ENCODE measurements at regions not wholly inside any gene's neighbourhood (a gene's known extent, or its start where the extent isn't known, plus 50 kb on each side); places are given as distances from the start of the nearest gene placed in this dataset.
"Not testable (repeated sequence)": the region's sequence is repeated elsewhere in the genome, so short reads cannot be mapped to it uniquely, and the experiment has no call there.

DNA sequence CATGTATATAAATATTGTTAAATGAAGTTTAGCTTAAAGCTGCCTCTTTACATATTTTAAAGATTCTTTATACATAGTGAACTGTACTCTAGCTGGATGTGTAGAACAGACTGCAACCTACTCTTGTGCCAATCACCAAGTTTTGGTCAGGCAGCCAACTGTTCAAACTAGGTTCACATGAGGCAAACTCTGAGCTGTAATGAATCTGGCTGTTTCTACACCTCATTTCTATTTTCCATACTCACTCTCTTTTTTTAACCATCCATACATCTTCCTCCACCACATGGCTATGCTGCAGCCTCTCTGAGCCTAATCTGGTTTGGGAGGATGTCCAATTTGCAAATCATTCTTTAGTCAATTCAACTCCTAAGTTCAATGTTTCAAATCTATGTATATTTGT lies 974.8 kb downstream of the CNTNAP5 start:
- H3K9me3 Mint-ChIP-seq = peaks cover 11% of the 10 kb centered on the region
- no peak overlapping the region for H3K27ac Mint-ChIP-seq
- DNase-seq = no peak
- H3K4me1 Mint-ChIP-seq (ENCODE audit: low read depth) = no peaks in the 10 kb centered on the region
- H3K27me3 Mint-ChIP-seq = no peaks in the 10 kb centered on the region
- no peaks in the 10 kb centered on the region for H3K36me3 Mint-ChIP-seq (ENCODE audit: low read depth)
- no peak overlapping the region for H3K4me3 Mint-ChIP-seq

DNA sequence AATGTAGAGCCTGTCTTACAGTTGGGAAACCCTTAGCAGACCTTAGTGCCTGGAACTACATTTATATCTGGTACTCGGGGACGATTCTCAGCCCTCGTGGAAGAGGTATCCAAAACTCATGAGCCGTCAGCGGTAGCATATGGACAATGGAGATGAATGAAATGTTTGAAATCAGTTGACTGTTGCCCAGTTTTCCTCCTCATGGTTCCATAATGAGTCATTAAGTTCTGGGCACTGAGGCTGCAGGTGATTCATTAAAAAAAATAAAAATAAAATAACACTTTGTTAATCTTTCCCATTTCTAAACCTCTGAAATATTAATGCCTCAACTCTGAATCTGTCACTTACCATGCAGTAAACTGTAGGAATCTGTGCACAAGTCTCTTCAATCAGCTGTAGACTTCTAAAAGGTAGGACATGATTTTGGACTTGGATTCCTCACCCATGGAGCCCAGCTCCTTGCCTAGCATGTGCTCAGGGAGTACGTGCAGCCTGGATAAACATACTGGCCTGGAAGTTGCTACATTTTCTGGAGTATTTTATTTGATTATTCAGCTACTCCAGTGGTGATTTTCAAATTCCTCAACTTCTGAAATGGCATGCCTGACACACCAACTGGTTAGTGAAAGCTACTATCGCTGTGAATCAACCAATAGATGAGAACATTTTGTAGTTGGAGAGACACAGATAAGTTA lies 979.2 kb downstream of the CNTNAP5 start:
- Mint-ChIP-seq H3K36me3 (ENCODE audit: low read depth) (no peaks in the 10 kb centered on the region), H3K4me1 (ENCODE audit: low read depth) (no peaks in the 10 kb centered on the region), H3K9me3 (peaks cover 5% of the 10 kb centered on the region), H3K27me3 (no peaks in the 10 kb centered on the region), H3K4me3 (no peak overlapping the region), H3K27ac (no peak overlapping the region)
- DNase-seq = no peak

DNA sequence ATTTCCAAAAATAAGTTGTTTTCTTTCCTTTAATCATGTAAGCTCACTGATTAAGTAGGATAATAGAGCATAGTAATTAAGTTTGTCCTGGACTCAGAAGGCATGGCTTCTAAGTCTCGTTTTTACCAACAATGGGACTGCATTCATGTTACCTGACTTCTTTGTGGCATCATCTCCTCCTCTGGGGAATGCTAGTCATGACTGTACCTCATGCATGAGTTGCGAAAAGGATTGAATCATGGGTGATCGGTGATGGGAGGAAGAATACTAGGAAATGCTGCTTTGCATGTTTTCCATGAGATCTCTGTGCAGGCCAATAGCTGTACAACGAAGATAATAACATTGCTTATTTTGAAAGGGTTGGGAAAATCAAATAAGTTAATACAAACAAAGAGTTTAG lies 981.6 kb downstream of the CNTNAP5 start:
- H3K9me3 Mint-ChIP-seq = peaks cover 4% of the 10 kb centered on the region
- no peaks in the 10 kb centered on the region for H3K27me3 Mint-ChIP-seq
- no peak for DNase-seq
- H3K4me1 Mint-ChIP-seq (ENCODE audit: low read depth) = no peaks in the 10 kb centered on the region
- no peak overlapping the region for H3K4me3 Mint-ChIP-seq
- no peak overlapping the region for H3K27ac Mint-ChIP-seq
- no peaks in the 10 kb centered on the region for H3K36me3 Mint-ChIP-seq (ENCODE audit: low read depth)

DNA sequence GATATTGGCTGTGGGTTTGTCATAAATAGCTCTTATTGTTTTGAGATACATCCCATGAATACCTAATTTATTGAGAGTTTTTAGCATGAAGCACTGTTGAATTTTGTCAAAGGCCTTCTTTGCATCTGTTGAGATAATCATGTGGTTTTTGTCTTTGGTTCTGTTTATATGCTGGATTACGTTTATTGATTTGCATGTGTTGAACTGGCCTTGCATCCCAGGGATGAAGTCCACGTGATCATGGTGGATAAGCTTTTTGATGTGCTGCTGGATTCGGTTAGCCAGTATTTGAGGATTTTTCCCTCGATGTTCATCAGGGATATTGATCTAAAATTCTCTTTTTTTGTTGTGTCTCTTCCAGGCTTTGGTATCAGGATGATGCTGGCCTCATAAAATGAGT lies 1003.6 kb downstream of the CNTNAP5 start:
- H3K27ac Mint-ChIP-seq; H3K4me3 Mint-ChIP-seq; H3K27me3 Mint-ChIP-seq; H3K36me3 Mint-ChIP-seq (ENCODE audit: low read depth); H3K4me1 Mint-ChIP-seq (ENCODE audit: low read depth); DNase-seq: not testable (repeated sequence)
- H3K9me3 Mint-ChIP-seq = peaks cover 15% of the 10 kb centered on the region

DNA sequence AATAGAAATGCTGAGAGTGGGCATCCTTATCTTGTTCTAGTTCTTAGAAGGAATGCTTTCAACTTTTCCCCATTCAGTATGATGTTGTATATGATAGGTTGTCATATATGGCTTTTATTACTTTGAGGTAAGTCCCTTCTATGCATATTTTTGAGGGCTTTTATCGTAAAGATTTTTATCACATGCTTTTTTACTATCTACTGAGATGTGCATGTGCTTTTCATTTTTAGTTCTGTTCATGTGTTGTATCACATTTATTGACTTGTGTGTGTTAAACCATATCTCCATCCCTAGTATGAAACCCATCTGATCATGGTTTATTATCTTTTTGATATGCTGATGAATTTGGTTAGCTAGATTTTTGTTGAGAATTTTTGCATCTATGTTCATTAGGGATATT lies 1008.8 kb downstream of the CNTNAP5 start:
- Mint-ChIP-seq H3K27me3 (no peaks in the 10 kb centered on the region), H3K9me3 (peaks cover 19% of the 10 kb centered on the region), H3K36me3 (ENCODE audit: low read depth) (no peaks in the 10 kb centered on the region), H3K4me3 (no peak overlapping the region), H3K27ac (no peak overlapping the region), H3K4me1 (ENCODE audit: low read depth) (no peaks in the 10 kb centered on the region)
- DNase-seq = no peak

DNA sequence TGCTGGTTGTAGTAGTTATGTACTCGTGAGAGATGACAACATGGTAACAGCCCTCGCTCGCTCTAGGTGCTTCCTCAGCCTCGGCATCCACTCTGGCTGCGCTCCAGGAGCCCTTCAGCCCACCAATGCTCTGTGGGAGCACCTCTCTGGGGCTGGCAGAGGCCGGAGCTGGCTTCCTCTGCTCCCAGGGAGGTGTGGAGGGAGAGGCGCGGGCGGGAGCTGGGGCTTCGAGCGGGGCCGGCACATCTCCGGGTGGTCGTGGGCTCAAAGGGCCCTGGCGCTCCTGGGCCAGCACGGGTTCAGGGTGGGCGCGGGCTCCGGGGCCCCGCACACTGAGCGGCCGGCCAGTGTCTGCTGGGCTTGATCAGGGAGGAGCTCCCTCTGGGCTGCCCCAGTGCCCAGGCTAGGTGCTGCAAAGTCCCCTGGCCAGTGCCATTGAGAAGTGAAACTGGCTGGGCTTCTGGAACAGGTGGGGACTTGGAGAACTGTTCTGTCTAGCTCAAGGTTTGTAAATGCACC lies 1012.1 kb downstream of the CNTNAP5 start:
- peaks cover 11% of the 10 kb centered on the region for H3K9me3 Mint-ChIP-seq
- no peak for DNase-seq
- H3K4me1 Mint-ChIP-seq (ENCODE audit: low read depth) = no peaks in the 10 kb centered on the region
- no peaks in the 10 kb centered on the region for H3K36me3 Mint-ChIP-seq (ENCODE audit: low read depth)
- H3K27ac Mint-ChIP-seq = no peak overlapping the region
- no peak overlapping the region for H3K4me3 Mint-ChIP-seq
- H3K27me3 Mint-ChIP-seq = no peaks in the 10 kb centered on the region

DNA sequence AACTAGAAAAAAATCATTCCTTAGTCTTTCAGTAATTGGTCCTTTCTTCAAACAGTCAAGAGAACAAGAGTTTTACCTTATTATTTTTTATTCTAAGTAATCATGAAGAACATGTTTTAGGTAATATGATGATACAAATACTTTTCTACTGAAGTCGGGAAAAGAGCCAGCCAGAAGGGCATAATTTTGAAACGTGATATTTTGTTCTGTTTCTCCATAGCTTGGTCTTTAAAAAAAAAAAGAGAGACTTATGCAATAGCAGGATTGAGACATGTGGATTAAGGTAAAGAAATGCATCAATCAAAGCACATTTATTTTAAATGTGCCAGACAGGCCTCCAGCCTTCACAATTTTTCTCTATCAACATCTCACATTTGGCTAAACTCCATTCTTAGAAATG lies 1016.8 kb downstream of the CNTNAP5 start:
- Mint-ChIP-seq H3K4me1 (ENCODE audit: low read depth) (no peaks in the 10 kb centered on the region), H3K4me3 (no peak overlapping the region), H3K27me3 (no peaks in the 10 kb centered on the region), H3K36me3 (ENCODE audit: low read depth) (no peaks in the 10 kb centered on the region), H3K27ac (no peak overlapping the region), H3K9me3 (peaks cover 2% of the 10 kb centered on the region)
- DNase-seq = no peak

DNA sequence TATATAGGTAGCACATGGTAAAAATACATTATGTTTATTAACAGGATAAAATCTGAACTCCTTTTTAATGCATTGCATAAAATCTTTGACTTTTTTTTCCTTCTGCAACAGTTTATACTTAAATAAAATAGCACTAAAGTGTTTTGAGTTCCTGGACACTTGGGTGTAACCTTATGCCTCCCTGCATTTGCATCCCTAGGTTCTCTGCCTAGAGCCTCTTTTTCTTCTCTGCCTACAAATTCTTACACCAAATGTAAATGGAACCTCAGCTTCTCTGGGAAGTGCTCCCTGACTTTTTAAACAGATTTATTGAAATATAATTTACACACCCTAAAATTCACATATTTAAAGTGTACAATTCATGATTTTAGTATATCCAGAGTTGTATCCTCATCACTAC lies 1017.6 kb downstream of the CNTNAP5 start:
- Mint-ChIP-seq H3K4me3 (no peak overlapping the region), H3K9me3 (peaks cover 2% of the 10 kb centered on the region), H3K27me3 (no peaks in the 10 kb centered on the region), H3K4me1 (ENCODE audit: low read depth) (no peaks in the 10 kb centered on the region), H3K36me3 (ENCODE audit: low read depth) (no peaks in the 10 kb centered on the region), H3K27ac (no peak overlapping the region)
- no peak for DNase-seq

DNA sequence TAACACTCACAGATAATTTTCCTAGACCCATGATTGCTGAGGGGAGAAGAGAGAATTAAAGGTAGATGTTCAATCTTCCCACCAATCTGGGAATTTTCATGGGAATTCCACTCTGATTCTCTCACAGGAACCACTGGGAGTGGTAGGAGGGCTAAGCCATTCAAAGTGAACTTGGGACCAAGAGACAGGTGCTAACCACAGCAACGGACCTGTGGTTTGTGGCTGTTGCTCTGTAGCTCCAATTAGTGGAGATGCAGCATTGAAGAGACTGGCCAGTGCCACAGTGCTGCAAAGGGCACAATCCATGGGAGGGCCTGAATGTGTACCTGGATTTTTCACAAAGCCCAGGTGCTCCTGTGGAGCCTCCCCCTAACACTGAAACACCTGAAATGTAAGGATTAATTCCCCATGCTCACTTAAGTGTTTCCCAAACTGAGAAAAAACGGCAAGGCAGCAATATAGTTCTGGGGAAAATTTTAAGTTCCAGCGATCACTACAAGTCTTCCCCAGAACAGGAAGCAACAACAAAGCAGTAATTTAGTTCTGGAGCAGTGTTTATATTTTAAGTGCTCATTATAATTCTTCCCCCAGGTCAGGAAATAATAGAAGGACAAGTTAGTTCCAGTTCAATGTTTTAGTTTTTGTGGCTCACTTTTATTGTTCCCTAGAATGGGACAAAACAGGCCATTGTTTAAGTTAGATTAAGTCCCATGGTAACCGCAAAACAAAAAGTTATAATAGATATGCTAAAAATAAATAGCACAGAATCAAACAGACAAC lies 1045.8 kb downstream of the CNTNAP5 start:
- Mint-ChIP-seq H3K4me3 (no peak overlapping the region), H3K27me3 (no peaks in the 10 kb centered on the region), H3K9me3 (peaks cover 14% of the 10 kb centered on the region), H3K36me3 (ENCODE audit: low read depth) (no peaks in the 10 kb centered on the region), H3K27ac (no peak overlapping the region), H3K4me1 (ENCODE audit: low read depth) (no peaks in the 10 kb centered on the region)
- no peak for DNase-seq

DNA sequence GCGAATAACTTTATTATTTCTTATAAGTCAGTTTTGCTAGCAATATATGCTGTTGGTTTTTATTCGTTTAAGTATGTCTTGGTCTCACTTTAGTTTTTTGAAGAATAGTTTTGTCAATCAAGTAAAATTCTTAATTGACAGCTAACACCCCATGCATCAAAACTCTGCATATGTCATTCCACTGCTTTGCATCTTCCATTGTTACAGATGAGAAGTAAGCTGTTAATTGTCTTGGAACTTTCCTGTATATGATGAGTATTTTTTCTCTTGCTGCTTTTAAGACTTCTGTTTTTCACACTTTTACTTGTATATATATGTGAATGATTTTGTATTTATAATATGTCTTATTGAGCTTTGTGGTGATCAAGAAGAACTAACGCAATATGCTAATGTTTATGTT lies 1048.4 kb downstream of the CNTNAP5 start:
- no peaks in the 10 kb centered on the region for H3K27me3 Mint-ChIP-seq
- H3K9me3 Mint-ChIP-seq = peaks cover 19% of the 10 kb centered on the region

DNA sequence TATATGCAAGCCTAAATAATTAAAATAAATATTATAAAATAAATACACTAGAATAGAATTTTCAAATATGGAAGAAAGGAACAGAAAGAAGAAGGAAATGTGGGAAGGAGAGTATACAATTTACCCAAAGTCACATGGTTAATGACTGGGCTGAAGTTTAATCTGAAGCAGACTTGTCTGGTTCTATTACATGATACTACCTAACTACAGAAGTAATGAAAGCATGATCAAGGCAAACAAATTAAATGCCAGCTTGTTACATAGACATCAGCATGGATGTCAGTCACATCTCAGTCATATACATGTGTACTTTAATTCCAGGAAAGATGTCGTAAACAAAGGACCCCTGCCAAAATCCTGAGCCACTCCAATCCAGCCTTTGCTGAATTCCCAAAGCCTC lies 1060.8 kb downstream of the CNTNAP5 start:
- no peaks in the 10 kb centered on the region for H3K4me1 Mint-ChIP-seq (ENCODE audit: low read depth)
- H3K27me3 Mint-ChIP-seq = no peaks in the 10 kb centered on the region
- no peaks in the 10 kb centered on the region for H3K36me3 Mint-ChIP-seq (ENCODE audit: low read depth)
- peaks cover 17% of the 10 kb centered on the region for H3K9me3 Mint-ChIP-seq
- no peak for DNase-seq
- H3K27ac Mint-ChIP-seq = no peak overlapping the region
- no peak overlapping the region for H3K4me3 Mint-ChIP-seq

More for the DNA sequence above, 1048.4 kb downstream of the CNTNAP5 start:
- Mint-ChIP-seq H3K27ac (no peak overlapping the region), H3K4me1 (ENCODE audit: low read depth) (no peaks in the 10 kb centered on the region), H3K36me3 (ENCODE audit: low read depth) (no peaks in the 10 kb centered on the region), H3K4me3 (no peak overlapping the region)
- no peak for DNase-seq

DNA sequence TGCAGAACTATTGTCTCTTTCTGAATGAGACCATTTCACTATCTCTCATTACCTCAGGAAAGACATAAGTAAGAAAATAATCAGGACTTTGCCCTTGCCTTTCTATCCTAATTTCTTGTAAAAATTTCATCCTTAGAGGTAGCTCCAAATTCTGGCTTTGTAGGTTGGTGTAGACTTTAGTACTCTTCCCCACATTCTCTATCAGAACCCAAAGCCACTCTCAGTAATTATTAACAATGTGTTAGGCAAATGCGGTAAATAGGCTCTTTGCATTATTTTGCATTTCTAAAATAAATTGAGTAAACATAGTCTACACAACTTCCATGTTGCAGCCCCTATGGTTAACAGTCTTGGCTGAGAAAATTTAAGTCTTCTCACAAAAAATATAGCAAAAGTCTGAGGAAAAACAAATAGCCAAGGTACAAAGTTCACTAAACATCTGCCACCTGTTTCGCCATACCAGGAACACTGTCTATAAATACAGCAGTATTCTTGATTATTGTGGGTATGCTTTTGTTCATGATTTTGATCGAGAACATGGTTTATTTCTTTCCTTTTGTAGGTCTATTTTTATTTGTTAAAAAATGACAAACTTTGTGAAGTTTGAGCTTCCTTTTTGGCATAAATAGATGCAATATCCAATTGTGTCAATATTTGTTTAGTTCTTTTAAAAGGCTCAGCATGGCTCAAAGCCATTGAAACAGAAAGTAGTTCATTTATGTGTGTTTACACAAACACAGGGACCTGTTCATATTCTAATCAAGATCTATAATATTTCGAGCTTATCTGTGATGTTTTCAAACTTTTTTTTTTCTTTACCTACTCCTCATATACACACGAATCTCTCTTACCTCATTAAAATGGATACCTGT lies 1061.5 kb downstream of the CNTNAP5 start:
- peaks cover 17% of the 10 kb centered on the region for H3K9me3 Mint-ChIP-seq

DNA sequence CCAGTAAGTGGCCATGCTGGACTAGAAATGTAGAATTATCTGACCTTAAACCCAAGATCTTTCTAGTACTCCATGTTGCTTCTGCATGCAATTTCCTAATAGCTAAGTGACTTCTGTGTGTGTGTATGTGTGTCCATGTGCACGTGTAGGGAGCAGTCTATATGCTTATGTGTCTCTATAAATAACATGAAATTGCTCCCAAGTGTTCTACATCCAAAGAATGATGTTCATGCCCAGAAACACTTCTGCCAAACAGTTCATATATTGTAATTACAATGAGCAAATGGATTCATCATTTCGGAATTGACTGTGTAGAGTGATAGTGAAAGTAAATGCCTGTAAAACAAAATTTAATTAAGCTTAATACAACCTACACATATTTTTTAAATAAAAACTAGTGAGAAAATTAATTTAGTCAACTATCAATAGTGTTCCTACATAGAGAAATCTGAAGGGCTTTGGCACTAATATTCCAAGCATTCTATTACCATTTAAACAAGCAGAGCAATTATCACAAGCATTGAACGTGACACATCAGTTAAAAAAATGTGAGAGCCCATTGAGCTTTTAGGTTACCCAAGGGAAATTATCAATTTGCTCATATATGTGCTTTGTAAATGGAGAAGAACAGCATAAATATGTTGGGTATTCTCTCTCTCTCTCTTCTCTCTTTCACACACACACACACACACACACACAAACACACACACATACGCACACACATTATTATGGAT lies 1067.4 kb downstream of the CNTNAP5 start:
- no peaks in the 10 kb centered on the region for H3K36me3 Mint-ChIP-seq (ENCODE audit: low read depth)
- DNase-seq = no peak
- no peaks in the 10 kb centered on the region for H3K27me3 Mint-ChIP-seq
- no peaks in the 10 kb centered on the region for H3K4me1 Mint-ChIP-seq (ENCODE audit: low read depth)
- H3K9me3 Mint-ChIP-seq = peaks cover 17% of the 10 kb centered on the region
- no peak overlapping the region for H3K27ac Mint-ChIP-seq
- no peak overlapping the region for H3K4me3 Mint-ChIP-seq

More for the DNA sequence above, 1061.5 kb downstream of the CNTNAP5 start:
- Mint-ChIP-seq H3K36me3 (ENCODE audit: low read depth) (no peaks in the 10 kb centered on the region), H3K4me3 (no peak overlapping the region), H3K27ac (no peak overlapping the region), H3K27me3 (no peaks in the 10 kb centered on the region), H3K4me1 (ENCODE audit: low read depth) (no peaks in the 10 kb centered on the region)
- DNase-seq = no peak

DNA sequence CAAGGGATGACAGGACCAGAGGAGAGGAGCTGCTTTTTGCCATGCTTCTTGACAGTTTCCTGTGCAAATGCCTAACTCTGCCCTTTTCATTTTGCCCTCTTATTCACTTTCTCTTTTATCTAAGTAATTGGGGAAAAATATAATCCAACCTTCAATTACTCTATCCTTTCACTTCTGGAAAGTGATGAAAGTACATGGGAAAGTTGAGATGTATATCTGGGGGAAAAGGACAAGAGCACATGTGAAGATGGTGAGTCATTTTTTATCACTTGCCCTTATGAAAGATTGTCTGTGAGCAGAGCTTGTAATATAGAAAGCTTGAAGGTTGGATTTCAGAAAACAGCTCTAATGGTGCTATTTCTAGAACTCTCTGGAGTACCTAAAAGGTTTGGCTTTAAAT lies 1070.7 kb downstream of the CNTNAP5 start:
- H3K4me1 Mint-ChIP-seq (ENCODE audit: low read depth) = no peaks in the 10 kb centered on the region
- H3K27ac Mint-ChIP-seq = no peak overlapping the region
- DNase-seq = no peak
- H3K36me3 Mint-ChIP-seq (ENCODE audit: low read depth) = no peaks in the 10 kb centered on the region
- no peaks in the 10 kb centered on the region for H3K27me3 Mint-ChIP-seq
- peaks cover 5% of the 10 kb centered on the region for H3K9me3 Mint-ChIP-seq
- no peak overlapping the region for H3K4me3 Mint-ChIP-seq
